ENCODE measurements at regions not wholly inside any gene's neighbourhood (a gene's known extent, or its start where the extent isn't known, plus 50 kb on each side); places are given as distances from the start of the nearest gene placed in this dataset.

DNA sequence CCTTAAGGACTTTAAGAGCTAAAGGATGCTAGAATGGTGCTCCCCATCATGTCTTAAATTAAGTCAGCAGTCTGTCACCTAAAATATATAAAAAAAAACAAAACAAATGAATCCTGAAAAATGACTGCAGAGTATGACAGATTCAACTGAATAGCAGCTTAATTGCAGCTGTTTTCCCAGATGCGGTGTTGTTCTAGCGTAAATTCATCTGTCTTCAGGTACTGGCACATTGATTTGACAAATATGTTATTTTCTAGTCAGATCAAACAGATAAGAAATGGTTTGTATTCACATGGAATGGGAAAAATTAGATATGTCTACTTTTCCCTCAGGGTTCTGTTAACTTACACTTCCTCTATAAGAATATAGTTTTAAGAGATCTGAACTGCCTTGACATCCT lies 211.7 kb downstream of the NAF1 start:
- H3K27me3 ChIP-seq (replicated peaks in 1 of 4; ENCODE audit: control insufficient read depth in 3 of 4, extremely low read depth in 1 of 4, insufficient read depth in 3 of 4, low read length in 3 of 4), result no peaks in the 10 kb centered on the region
- H3K4ac ChIP-seq (replicated peaks; ENCODE audit: insufficient read length, low read depth, low read length), result no peak overlapping the region
- H3K4me2 ChIP-seq (ENCODE audit: insufficient read depth in 1 of 2, low read depth in 2 of 2, low read length in 2 of 2), result no peak overlapping the region
- H2BK5ac ChIP-seq (ENCODE audit: low read depth, low read length), result no peak overlapping the region
- H2BK120ac ChIP-seq (replicated peaks; ENCODE audit: low read depth, low read length), result no peak overlapping the region
- CTCF ChIA-PET (ENCODE audit: partially characterized antibody), result interaction anchor here (0.6 to 0.8 kb wide), 2 partner anchors 116 to 309 kb away, joined by 3 read pairs; no protein-coding TSS in a partner anchor
- DNase-seq (ENCODE audit: low read depth in 1 of 2, low spot score in 2 of 2) (no peak), FAIRE-seq (no peak)
- no peak overlapping the region for H2BK15ac ChIP-seq (ENCODE audit: low read length)
- H3K56ac ChIP-seq (replicated peaks; ENCODE audit: insufficient read length, low read depth, low read length), result no peak overlapping the region
- H4K8ac ChIP-seq (ENCODE audit: extremely low read depth, insufficient read depth, low read length), result no peak overlapping the region
- no peak overlapping the region for H4K5ac ChIP-seq (ENCODE audit: insufficient read length, low read depth, low read length)
- H2BK20ac ChIP-seq (ENCODE audit: low read length), result no peak overlapping the region
- no peak overlapping the region for H4K91ac ChIP-seq (replicated peaks; ENCODE audit: insufficient read length, low read length)
- no peak overlapping the region for H3K4me3 ChIP-seq (ENCODE audit: extremely low read depth in 1 of 4, insufficient read depth in 2 of 4, low read depth in 3 of 4, low read length in 4 of 4)
- no peak overlapping the region for H3K9ac ChIP-seq (replicated peaks in 1 of 4; ENCODE audit: extremely low read depth in 1 of 4, low read depth in 3 of 4, low read length in 3 of 4)
- H3K79me1 ChIP-seq (ENCODE audit: low read depth, low read length), result no peaks in the 10 kb centered on the region
- WGBS, 2 experiments (ENCODE audit: extremely low coverage in 1 of 2, insufficient coverage in 1 of 2, insufficient read length in 1 of 2, insufficient replicate concordance in 2 of 2, low coverage in 1 of 2, low lambda C conversion rate in 2 of 2, missing lambda C conversion rate in 1 of 2), result 96% methylated on average over 2 of the region's 2 CpGs; no CpG with 5 or more reads in 1 of the 2 experiments
- POLR2A ChIA-PET (ENCODE audit: partially characterized antibody), result no interaction called here
- no peaks in the 10 kb centered on the region for H3K36me3 ChIP-seq (ENCODE audit: control insufficient read depth in 2 of 4, insufficient read depth in 4 of 4, low read length in 3 of 4)
- no peak overlapping the region for H2BK12ac ChIP-seq (ENCODE audit: low read depth, low read length)
- no peaks in the 10 kb centered on the region for H3K9me3 ChIP-seq (ENCODE audit: insufficient read depth in 2 of 2, low read depth in 1 of 2, low read length in 1 of 2)
- no peak overlapping the region for H2AK5ac ChIP-seq (ENCODE audit: low read depth, low read length)
- no peaks in the 10 kb centered on the region for H3K23me2 ChIP-seq (ENCODE audit: low read depth, low read length)
- H3K23ac ChIP-seq (ENCODE audit: insufficient read length), result no peak overlapping the region
- no peak overlapping the region for H2AFZ ChIP-seq (ENCODE audit: low read length)
- no peaks in the 10 kb centered on the region for H4K20me1 ChIP-seq (replicated peaks in 1 of 2; ENCODE audit: control insufficient read depth in 1 of 2, insufficient read depth in 2 of 2, low read length in 2 of 2)
- H3K27ac ChIP-seq (ENCODE audit: low read depth, low read length), result no peak overlapping the region
- H3K79me2 ChIP-seq (ENCODE audit: control insufficient read depth in 1 of 2, insufficient read depth in 2 of 2, low read length in 2 of 2), result no peaks in the 10 kb centered on the region
- peaks cover 0 to 3% (median 0%) of the 10 kb centered on the region in 4 experiments; a peak in 1 of 7 replicates for H3K4me1 ChIP-seq (replicated peaks in 1 of 4; ENCODE audit: control insufficient read depth in 3 of 4, insufficient read depth in 4 of 4, low read length in 3 of 4)
- no peak overlapping the region for H3K18ac ChIP-seq (ENCODE audit: extremely low read depth, low read length)
- H3K14ac ChIP-seq (ENCODE audit: insufficient read length), result no peak overlapping the region
- TF ChIP-seq KDM4A (IDR thresholded peaks at IDR 0.05; ENCODE audit: low read depth, low read length, severe bottlenecking) (no peak), CREB1 (IDR thresholded peaks at IDR 0.05) (no peak), ASH2L (IDR thresholded peaks at IDR 0.05; ENCODE audit: low read length) (no peak), MAX (IDR thresholded peaks at IDR 0.05) (no peak), TCF12 (IDR thresholded peaks at IDR 0.05; ENCODE audit: low read depth, low read length) (no peak), CHD1 (IDR thresholded peaks at IDR 0.05; ENCODE audit: low read depth, low read length) (no peak), SRF (IDR thresholded peaks at IDR 0.05; ENCODE audit: low read depth, low read length) (no peak)

Data from H1 (cell line).